ENCODE measurements at regions not wholly inside any gene's neighbourhood (a gene's known extent, or its start where the extent isn't known, plus 50 kb on each side); places are given as distances from the start of the nearest gene placed in this dataset.

DNA sequence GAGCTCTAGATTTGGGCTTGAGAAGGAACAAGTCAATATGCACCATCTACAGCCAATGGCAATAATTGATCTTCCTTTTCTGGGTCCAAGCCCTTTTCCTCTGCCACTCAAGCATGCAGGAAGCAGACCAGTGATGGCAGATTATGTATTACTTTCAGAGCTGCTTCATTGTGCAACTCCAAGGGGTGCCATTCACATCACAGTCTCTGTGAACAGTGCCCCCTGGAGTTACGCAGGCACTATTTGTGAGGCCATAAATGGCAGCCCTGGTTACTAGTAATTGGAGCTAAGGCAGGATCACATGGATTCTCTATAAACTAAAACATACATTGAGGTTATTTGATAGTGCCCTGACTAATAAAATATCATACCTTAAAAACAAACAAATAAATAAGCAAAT, 313.4 kb upstream of the SLC7A11 start:
- no peak for TF ChIP-seq POLR2A (IDR thresholded peaks at IDR 0.05)
- TF ChIP-seq, protein P1, sequence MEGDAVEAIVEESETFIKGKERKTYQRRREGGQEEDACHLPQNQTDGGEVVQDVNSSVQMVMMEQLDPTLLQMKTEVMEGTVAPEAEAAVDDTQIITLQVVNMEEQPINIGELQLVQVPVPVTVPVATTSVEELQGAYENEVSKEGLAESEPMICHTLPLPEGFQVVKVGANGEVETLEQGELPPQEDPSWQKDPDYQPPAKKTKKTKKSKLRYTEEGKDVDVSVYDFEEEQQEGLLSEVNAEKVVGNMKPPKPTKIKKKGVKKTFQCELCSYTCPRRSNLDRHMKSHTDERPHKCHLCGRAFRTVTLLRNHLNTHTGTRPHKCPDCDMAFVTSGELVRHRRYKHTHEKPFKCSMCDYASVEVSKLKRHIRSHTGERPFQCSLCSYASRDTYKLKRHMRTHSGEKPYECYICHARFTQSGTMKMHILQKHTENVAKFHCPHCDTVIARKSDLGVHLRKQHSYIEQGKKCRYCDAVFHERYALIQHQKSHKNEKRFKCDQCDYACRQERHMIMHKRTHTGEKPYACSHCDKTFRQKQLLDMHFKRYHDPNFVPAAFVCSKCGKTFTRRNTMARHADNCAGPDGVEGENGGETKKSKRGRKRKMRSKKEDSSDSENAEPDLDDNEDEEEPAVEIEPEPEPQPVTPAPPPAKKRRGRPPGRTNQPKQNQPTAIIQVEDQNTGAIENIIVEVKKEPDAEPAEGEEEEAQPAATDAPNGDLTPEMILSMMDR (IDR thresholded peaks at IDR 0.05): no peak
